Testis (tissue), 2 donors: ENCODE measurements at regions not wholly inside any gene's neighbourhood (a gene's known extent, or its start where the extent isn't known, plus 50 kb on each side); places are given as distances from the start of the nearest gene placed in this dataset.

Source experiments
- POLR2A ChIP-seq: fragments of 450-650 bp; IDR thresholded peaks from one replicate; pipeline ENCODE4 v1.6.1; 2017; ENCODE audit warnings: antibody characterized with exemption, mild to moderate bottlenecking, moderate library complexity
- TF ChIP-seq, protein P1 (sequence below), 3 experiments: fragments of 450-650 bp in 2 of 3; fragments of 200-600 bp in 1 of 3; sonication (generic) in 1 of 3; IDR thresholded peaks; one replicate each; pipeline ENCODE4 v1.5.1; 2016 to 2019; ENCODE audit warnings: antibody characterized with exemption in 3 of 3, mild to moderate bottlenecking in 2 of 3, moderate library complexity in 1 of 3

DNA sequence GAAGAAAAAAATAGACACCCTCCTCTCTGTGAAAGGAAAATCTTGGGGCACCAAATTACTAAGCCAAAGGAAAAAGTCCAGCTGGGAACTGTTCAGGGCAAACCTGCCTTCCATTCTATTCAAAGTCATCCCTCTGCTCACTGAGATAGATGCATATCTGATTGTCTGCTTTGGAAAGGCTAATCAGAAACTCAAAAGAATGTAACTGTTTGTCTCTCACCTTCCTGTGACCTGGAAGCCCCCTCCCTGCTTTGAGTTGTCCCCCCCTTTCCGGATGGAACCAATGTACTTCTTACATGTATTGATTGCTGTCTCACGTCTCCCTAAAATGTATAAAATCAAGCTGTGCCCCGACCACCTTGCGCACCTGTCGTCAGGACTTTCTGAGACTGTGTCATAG is 216.0 kb upstream of the SOX1 start:
- TF ChIP-seq, protein P1, sequence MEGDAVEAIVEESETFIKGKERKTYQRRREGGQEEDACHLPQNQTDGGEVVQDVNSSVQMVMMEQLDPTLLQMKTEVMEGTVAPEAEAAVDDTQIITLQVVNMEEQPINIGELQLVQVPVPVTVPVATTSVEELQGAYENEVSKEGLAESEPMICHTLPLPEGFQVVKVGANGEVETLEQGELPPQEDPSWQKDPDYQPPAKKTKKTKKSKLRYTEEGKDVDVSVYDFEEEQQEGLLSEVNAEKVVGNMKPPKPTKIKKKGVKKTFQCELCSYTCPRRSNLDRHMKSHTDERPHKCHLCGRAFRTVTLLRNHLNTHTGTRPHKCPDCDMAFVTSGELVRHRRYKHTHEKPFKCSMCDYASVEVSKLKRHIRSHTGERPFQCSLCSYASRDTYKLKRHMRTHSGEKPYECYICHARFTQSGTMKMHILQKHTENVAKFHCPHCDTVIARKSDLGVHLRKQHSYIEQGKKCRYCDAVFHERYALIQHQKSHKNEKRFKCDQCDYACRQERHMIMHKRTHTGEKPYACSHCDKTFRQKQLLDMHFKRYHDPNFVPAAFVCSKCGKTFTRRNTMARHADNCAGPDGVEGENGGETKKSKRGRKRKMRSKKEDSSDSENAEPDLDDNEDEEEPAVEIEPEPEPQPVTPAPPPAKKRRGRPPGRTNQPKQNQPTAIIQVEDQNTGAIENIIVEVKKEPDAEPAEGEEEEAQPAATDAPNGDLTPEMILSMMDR (IDR thresholded peaks at IDR 0.05): no peak
- TF ChIP-seq POLR2A: no peak
